Coronary artery (tissue), 2 donors: ENCODE measurements at regions not wholly inside any gene's neighbourhood (a gene's known extent, or its start where the extent isn't known, plus 50 kb on each side); places are given as distances from the start of the nearest gene placed in this dataset.

ENCODE experiments used
- DNase-seq: peaks from one replicate; pipeline ENCODE4 v3.0.0-alpha.2; 2017; ENCODE audit warnings: low spot score
- H3K27ac ChIP-seq, 2 donors: fragments of 200-600 bp; sonication (generic); one replicate each; pipeline ENCODE4 v1.5.1; 2016 to 2019
- H3K4me3 ChIP-seq: fragments of 200-600 bp; sonication (generic); 2 replicates; pipeline ENCODE4 v1.5.1; 2016; ENCODE audit warnings: mild to moderate bottlenecking, moderate library complexity
- TF ChIP-seq, protein P1 (sequence below): fragments of 200-600 bp; sonication (generic); IDR thresholded peaks from one replicate; pipeline ENCODE4 v1.5.1; 2019; ENCODE audit warnings: antibody characterized with exemption

DNA sequence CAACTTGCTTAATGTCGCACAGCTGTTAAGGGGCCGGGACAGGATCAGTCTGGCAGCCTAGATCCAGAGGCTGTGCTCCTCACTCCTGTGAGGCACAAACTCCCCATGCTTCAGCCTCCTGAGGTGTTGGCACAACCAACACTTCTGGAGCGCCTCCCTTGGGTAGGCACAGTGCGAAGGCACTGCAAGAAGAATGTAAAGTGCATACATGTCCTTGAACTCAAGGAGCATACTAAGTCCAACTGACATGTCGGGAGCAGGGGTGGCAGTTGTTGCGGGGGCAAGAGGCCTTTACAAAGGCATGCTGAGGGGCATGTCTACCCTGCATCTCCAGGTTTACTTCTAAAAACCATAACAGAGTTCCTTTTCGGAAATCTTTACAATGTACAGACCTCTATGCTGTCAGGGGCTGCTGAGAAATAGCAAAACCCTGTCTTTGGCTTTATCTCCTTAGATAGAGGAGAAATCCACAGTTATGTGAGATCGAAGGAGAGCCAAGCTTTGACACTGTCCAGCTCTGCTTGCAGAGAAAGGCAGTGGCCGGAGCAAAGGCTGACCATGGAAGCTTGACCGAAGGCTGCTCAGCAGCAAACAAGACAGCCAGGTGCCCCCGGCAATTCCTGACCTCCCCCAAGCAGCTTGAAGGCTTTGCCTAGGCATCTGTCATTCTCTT is 93.9 kb downstream of the CDC7 start:
- no peak overlapping the region for H3K4me3 ChIP-seq
- no peak overlapping the region for H3K27ac ChIP-seq
- TF ChIP-seq, protein P1, sequence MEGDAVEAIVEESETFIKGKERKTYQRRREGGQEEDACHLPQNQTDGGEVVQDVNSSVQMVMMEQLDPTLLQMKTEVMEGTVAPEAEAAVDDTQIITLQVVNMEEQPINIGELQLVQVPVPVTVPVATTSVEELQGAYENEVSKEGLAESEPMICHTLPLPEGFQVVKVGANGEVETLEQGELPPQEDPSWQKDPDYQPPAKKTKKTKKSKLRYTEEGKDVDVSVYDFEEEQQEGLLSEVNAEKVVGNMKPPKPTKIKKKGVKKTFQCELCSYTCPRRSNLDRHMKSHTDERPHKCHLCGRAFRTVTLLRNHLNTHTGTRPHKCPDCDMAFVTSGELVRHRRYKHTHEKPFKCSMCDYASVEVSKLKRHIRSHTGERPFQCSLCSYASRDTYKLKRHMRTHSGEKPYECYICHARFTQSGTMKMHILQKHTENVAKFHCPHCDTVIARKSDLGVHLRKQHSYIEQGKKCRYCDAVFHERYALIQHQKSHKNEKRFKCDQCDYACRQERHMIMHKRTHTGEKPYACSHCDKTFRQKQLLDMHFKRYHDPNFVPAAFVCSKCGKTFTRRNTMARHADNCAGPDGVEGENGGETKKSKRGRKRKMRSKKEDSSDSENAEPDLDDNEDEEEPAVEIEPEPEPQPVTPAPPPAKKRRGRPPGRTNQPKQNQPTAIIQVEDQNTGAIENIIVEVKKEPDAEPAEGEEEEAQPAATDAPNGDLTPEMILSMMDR, result no peak
- no peak for DNase-seq

DNA sequence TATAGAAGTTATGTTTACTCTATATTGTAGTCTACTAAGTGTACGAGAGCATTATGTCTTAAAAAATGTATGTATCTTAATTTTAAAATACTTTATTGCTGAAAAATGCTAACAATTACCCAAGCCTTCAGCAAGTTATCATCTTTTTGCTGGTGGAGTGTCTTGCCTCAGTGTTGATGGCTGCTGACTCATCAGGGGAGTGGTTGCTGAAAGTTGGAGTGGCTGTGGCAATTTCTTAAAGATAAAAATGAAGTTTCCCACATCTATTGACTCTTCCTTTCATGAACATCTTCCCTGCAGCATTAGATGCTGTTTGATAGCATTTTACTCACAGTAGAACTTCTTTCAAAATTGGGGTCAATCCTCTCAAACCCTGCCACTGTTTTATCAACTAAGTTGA is 95.8 kb downstream of the CDC7 start:
- DNase-seq, result no peak
- no peak overlapping the region for H3K27ac ChIP-seq
- TF ChIP-seq, protein P1, result no peak
- H3K4me3 ChIP-seq, result no peak overlapping the region

DNA sequence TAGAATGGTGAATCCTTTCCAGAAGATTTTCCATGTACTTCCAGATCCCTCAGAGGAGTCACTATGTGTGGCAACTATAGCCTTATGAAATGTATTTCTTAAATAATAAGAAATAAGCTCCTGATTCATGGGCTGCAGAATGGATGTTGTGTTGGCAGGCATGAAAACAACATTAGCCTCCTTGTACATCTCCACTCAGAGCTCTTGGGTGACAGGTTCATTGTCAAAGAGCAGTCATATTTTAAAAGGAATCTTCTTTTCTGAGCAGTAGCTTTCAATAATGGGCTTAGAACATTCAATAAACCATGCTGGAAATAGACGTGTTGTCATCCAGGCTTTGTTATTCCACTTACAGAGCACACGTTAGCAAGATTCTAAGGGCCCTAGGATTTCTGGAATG is 96.6 kb downstream of the CDC7 start:
- TF ChIP-seq, protein P1, result no peak
- no peak for DNase-seq
- Histone ChIP-seq H3K4me3 (no peak overlapping the region), H3K27ac (no peak overlapping the region)

DNA sequence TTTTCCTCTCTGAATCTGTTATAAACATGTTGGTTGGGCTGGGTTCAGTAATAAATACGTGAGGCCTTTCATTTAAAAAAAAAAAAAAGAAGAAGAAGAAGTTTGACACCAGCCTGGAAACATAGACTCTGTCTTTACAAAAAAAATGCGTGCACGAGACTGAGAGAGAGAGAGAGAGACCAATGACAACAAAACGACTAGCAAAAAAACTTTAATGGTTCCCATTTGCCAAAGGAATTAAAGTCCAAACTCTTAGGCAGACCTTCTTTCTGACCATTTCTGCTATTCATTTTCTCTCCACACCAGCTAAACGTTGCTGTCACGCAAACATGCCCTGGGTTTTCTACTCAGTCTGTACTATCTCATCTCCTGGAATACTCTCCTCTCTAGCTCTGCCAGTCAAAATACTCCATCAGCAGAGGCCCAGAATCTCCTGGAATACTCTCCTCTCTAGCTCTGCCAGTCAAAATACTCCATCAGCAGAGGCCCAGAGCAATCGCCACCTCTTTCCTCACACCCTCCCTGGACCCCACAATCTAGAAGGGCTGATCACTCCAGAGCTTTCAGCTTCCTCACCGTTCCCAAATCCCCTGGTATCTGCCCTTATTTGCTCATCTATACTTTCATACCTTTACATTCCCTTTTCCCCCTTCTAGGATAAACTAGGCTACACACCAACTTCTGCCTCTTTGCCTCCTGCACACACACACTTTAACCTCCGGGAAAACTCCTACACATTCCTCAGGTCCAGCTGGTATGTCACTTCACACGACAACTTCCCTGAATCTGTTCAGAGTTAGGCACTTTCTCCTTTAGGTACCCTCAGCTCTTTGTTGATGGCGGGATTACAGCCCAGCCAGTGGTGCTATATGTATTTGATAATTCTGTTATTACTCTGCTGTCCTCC is 100.0 kb downstream of the CDC7 start:
- TF ChIP-seq, protein P1, result no peak
- H3K4me3 ChIP-seq, result no peak overlapping the region
- no peak for DNase-seq
- H3K27ac ChIP-seq, result no peak overlapping the region

DNA sequence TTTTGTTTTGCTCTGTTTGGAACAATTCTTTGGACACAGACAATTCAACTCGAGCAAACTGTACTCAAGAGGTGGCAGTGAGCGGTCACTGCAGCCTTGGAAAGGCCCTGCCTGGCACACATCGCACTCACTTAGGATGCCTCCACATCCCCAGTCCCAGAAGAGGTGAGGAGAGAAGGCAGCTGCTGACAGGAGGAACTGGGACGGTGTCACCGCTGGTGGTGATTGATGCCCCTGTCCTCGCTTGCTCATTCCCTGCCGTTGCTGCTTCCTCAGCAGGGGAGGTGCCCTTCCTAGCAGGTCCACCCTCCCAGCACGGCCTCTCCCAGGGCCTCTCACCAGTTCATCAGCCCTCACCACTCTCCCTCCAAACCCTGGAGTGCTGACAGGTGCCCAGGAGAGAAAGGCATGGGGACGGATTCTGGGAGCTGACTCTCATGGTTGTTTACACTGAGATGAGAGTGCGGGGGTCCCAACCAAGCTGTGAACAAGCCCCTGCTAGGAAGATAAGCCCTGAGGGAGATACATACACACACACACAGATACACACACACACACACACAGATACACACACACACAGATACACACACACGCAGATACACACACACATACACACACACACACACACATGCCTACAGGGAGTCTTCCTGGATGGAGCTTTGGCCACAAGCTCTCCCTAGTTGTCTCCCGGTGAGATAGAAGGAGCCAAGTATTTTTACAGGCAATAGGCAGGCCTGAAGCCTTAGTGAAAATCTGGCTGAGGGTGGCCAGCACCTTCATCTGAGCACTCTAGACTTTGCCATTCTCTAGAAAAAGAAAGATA is 101.1 kb downstream of the CDC7 start:
- no peak for DNase-seq
- no peak overlapping the region for H3K4me3 ChIP-seq
- TF ChIP-seq, protein P1, result no peak
- H3K27ac ChIP-seq, result no peak overlapping the region

DNA sequence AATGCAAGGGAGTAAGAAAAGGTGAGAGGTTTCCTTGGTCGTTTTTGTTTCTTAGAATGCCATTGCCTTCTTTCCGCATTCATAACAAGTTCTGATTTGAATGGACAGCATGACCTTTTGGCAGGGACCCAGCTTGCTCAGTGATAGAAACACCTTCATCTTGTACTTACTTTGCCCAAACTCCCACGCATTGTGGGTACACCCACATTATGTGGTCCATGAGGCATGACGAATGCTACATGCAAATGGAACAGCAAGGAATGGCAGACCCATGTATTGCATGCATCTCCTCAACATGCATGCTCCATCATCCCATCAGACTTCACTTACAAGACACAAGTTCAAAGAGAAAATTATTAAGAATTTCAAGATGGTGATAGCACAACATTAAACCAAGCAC is 102.8 kb downstream of the CDC7 start:
- TF ChIP-seq, protein P1, result no peak
- Histone ChIP-seq H3K4me3 (no peak overlapping the region), H3K27ac (no peak overlapping the region)
- DNase-seq, result no peak
